ENCODE measurements at regions not wholly inside any gene's neighbourhood (a gene's known extent, or its start where the extent isn't known, plus 50 kb on each side); places are given as distances from the start of the nearest gene placed in this dataset.

- Mint-ChIP-seq H3K27ac (peak overlapping the region; percentile 68), H3K36me3 (ENCODE audit: low read depth) (no peaks in the 10 kb centered on the region), H3K4me1 (peaks cover 13% of the 10 kb centered on the region), H3K4me3 (peak overlapping the region; percentile 17), H3K9me3 (no peaks in the 10 kb centered on the region), H3K27me3 (no peaks in the 10 kb centered on the region)
- intact Hi-C loops (cut with micrococcal nuclease): loop anchor here (2.0 kb wide), 1 partner anchor 77 kb away; no protein-coding TSS in a partner anchor
- DNase-seq: peak; percentile 62
Observed at GRCh38 chr12:93167841-93168492, 209.8 kb upstream of the NUDT4 start.

DNA sequence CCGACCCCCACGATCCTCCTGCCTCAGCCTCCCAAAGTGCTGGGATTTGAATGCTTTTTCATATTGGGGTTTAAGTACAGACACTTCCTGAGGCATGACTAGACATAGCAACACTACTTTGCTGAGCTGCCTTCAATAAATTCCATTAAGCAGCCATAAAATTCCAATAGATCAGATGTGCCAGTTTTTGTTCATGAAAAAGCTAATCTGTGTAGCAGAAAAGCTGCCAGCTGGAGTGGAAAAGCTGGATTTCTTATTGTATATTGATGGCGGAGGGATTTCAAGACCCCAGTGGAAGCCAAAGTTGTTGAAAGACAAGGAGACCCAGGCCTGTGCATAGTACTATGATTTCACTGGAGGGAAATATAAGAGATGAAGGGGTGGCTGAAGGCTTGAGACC is 209.0 kb upstream of the NUDT4 start:
- H3K4me3 Mint-ChIP-seq: no peak overlapping the region
- peaks cover 13% of the 10 kb centered on the region for H3K4me1 Mint-ChIP-seq
- no peaks in the 10 kb centered on the region for H3K9me3 Mint-ChIP-seq
- H3K27me3 Mint-ChIP-seq: no peaks in the 10 kb centered on the region
- H3K27ac Mint-ChIP-seq: no peak overlapping the region
- H3K36me3 Mint-ChIP-seq (ENCODE audit: low read depth): no peaks in the 10 kb centered on the region
- DNase-seq: no peak
- intact Hi-C loops (cut with micrococcal nuclease): loop anchor here (2.0 kb wide), 1 partner anchor 76 kb away; no protein-coding TSS in a partner anchor

GRCh38 chr12:93169536-93169935 is 208.2 kb upstream of the NUDT4 start:
- Mint-ChIP-seq H3K36me3 (ENCODE audit: low read depth) (no peaks in the 10 kb centered on the region), H3K9me3 (no peaks in the 10 kb centered on the region), H3K27ac (no peak overlapping the region), H3K4me3 (no peak overlapping the region), H3K27me3 (no peaks in the 10 kb centered on the region), H3K4me1 (peaks cover 13% of the 10 kb centered on the region)
- no peak for DNase-seq
- intact Hi-C loops (cut with micrococcal nuclease): loop anchor here (2.0 kb wide), 1 partner anchor 75 kb away; no protein-coding TSS in a partner anchor

DNA sequence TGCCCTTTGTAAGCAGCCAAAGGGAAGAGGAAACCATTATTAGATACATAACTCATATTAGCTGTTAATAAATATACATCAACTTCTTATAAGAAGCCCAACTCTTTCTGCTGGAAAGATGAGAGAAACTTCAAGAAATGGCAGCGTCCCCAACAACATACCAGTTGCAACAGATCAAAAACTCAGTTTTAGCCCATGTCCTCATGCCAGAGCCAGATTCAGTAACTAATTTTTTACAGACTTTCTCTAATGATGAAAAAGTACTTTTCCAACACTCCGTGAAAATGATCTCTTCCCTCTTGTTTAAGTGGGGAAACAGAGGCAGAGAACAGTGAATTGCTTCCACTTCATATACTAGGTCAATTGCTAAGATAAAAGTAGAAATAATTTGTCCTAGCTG is 206.8 kb upstream of the NUDT4 start:
- Mint-ChIP-seq H3K9me3 (no peaks in the 10 kb centered on the region), H3K36me3 (ENCODE audit: low read depth) (no peaks in the 10 kb centered on the region), H3K4me3 (no peak overlapping the region), H3K27ac (no peak overlapping the region), H3K4me1 (peaks cover 13% of the 10 kb centered on the region), H3K27me3 (no peaks in the 10 kb centered on the region)
- intact Hi-C loops (cut with micrococcal nuclease): no loop called here
- DNase-seq: no peak

DNA sequence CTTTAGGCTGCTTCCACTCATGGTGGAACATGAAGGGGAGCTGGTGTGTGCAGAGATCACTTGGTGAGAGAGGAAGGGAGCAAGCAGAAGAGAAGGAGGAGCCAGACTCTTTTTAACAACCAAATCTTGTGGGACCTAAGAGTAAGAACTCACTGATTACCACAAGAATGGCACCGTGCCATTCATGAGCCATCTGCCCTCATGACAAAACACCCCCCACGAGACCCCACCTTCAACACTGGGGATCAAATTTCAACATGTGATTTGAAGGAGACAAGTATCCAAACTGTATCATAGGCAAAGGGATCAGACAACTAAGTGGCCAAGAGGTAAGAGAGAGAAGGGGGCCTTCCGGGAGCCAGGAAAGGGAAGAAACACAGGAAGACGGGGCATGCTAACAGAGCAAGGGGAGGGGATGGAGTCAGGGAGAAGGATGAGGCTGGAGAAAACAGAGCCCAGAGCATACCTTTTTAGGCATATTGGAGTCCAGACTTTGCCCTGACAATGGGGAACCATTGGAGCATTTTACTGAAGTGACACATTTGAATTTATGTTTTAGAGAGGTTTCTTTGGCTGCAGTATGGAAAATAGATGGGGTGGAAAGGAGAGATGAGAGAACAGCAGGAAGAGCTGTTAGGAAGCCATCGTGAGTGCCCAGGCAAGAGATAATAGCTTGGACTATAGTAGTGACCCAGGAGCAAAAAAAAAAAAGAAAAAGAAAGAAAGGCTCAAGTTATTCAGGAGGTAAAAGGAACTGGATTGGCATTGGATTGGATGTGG is 204.4 kb upstream of the NUDT4 start:
- H3K27ac Mint-ChIP-seq: no peak overlapping the region
- intact Hi-C loops (cut with micrococcal nuclease): no loop called here
- H3K9me3 Mint-ChIP-seq: no peaks in the 10 kb centered on the region
- H3K27me3 Mint-ChIP-seq: no peaks in the 10 kb centered on the region
- no peaks in the 10 kb centered on the region for H3K4me1 Mint-ChIP-seq
- H3K4me3 Mint-ChIP-seq: no peak overlapping the region
- DNase-seq: no peak
- H3K36me3 Mint-ChIP-seq (ENCODE audit: low read depth): no peaks in the 10 kb centered on the region

DNA sequence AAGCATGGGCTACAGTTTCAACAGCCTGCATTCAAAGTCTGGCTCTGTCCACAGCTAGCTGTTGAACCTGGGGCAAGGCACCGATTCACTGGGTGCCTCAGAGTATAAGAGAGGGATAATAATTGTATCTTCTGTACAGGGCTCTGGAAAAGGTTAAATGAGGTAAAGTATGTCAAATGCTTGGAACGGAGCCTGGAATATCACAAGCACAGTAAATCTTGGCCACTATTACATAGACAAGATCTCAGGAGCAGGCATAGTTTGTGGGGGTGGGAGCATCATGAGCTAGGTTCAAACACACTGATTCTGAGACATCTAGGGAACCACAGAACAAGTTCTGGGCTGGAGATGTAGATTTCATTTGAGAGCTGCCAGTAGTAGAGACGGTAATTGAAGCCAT is 203.7 kb upstream of the NUDT4 start:
- no peak for DNase-seq
- H3K4me3 Mint-ChIP-seq: no peak overlapping the region
- H3K27ac Mint-ChIP-seq: no peak overlapping the region
- H3K27me3 Mint-ChIP-seq: no peaks in the 10 kb centered on the region
- intact Hi-C loops (cut with micrococcal nuclease): no loop called here
- no peaks in the 10 kb centered on the region for H3K36me3 Mint-ChIP-seq (ENCODE audit: low read depth)
- no peaks in the 10 kb centered on the region for H3K9me3 Mint-ChIP-seq
- no peaks in the 10 kb centered on the region for H3K4me1 Mint-ChIP-seq

GRCh38 chr12:93174473-93174872 is 203.3 kb upstream of the NUDT4 start:
- Mint-ChIP-seq H3K27ac (no peak overlapping the region), H3K4me1 (no peaks in the 10 kb centered on the region), H3K4me3 (no peak overlapping the region), H3K9me3 (no peaks in the 10 kb centered on the region), H3K36me3 (ENCODE audit: low read depth) (no peaks in the 10 kb centered on the region), H3K27me3 (no peaks in the 10 kb centered on the region)
- intact Hi-C loops (cut with micrococcal nuclease): no loop called here
- DNase-seq: no peak

DNA sequence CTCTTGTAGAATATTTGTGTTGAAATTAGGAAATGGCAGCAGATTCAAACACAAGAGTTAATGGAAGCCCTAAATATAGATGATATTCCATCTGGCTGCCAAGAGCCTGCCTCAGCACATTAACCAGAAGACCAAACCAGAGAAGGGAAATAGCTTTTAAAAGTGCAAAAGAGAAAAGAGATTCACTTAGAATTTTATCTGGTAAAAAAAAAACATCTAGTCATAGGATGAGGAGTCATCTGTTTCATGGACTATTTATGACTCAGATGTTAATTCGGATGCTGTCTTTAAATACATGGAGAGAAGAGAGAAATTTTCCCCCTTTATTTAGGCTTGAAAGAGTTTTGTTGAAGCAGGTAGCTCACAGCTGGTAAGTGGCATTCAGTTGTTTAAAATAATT is 201.6 kb upstream of the NUDT4 start:
- no peak overlapping the region for H3K27ac Mint-ChIP-seq
- no peak overlapping the region for H3K4me3 Mint-ChIP-seq
- no peaks in the 10 kb centered on the region for H3K9me3 Mint-ChIP-seq
- intact Hi-C loops (cut with micrococcal nuclease): no loop called here
- no peaks in the 10 kb centered on the region for H3K27me3 Mint-ChIP-seq
- H3K4me1 Mint-ChIP-seq: no peaks in the 10 kb centered on the region
- H3K36me3 Mint-ChIP-seq (ENCODE audit: low read depth): no peaks in the 10 kb centered on the region
- DNase-seq: no peak

DNA sequence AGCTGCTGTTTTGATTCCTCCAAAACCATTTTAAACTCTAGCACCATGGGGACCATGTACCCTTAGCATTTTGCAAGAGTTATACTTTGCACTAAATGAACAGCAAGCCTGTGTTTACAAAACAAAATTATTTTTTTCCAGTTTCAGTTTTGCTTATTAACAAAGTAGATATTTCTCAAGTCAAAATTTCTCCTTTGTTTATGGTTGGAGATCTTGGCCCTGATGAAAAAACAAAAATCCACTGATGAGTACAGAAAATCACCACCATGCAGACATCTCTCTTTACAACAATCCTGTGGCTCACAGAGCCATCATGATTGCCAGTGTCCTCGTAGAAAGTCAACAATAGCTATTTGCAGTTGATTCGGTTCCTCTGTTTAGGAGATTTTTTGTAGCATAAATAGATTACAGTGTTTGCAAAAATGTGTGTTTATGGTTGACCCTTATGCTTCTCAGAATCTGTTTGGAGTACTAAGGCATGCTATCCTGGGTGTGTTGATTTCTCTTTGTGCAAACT is 201.1 kb upstream of the NUDT4 start:
- no peak overlapping the region for H3K4me3 Mint-ChIP-seq
- DNase-seq: no peak
- H3K9me3 Mint-ChIP-seq: no peaks in the 10 kb centered on the region
- H3K4me1 Mint-ChIP-seq: no peaks in the 10 kb centered on the region
- intact Hi-C loops (cut with micrococcal nuclease): no loop called here
- no peaks in the 10 kb centered on the region for H3K36me3 Mint-ChIP-seq (ENCODE audit: low read depth)
- no peaks in the 10 kb centered on the region for H3K27me3 Mint-ChIP-seq
- H3K27ac Mint-ChIP-seq: no peak overlapping the region

DNA sequence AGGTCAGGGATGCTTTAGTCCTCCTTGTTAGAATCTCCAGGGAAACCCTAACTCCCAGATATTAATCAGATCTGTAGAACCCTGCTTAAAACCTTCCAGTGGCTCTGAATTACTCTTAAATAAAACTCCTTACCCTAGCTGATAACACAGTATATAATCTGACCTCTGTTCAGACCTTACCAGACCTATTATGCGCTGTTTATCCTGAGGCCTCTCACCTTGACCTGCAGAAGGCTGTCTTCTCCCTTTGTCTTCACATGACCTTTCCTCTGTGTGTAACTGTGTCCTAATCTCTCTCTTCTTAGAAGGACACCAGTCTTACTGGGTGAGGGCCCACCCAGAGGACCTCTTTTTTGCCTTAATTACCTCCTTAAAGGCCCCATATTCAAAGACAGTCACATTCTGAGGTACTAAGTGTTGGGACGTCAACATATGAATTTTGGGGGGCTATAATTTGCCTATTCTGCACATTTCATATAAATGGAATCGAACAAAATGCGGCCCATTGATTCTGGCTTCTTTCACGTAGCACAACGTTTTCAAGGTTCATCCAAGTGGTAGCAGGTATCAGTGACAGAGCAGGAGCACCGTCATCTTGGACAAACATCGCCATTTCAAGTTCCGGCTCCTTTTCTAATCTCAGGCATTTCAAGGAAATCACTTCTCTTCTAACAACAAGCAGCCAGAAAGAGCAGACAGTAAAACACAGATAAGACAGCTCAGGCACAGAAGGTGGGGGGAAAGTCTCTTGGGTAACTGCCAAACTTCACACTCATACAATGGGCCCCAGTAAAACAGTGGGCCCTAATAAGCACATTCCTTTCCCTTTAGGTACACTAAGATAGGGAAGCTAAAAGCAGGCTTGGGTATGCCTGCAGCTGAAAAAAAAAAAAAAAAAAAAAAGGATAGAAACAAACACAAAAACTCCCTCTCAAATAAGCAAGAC is 200.2 kb upstream of the NUDT4 start:
- Mint-ChIP-seq H3K27me3 (no peaks in the 10 kb centered on the region), H3K9me3 (no peaks in the 10 kb centered on the region), H3K4me1 (no peaks in the 10 kb centered on the region), H3K27ac (no peak overlapping the region), H3K36me3 (ENCODE audit: low read depth) (no peaks in the 10 kb centered on the region), H3K4me3 (no peak overlapping the region)
- intact Hi-C loops (cut with micrococcal nuclease): no loop called here
- DNase-seq: no peak

- H3K36me3 Mint-ChIP-seq (ENCODE audit: low read depth): no peaks in the 10 kb centered on the region
- H3K27me3 Mint-ChIP-seq: no peaks in the 10 kb centered on the region
- no peak for DNase-seq
- H3K27ac Mint-ChIP-seq: no peak overlapping the region
- peaks cover 1% of the 10 kb centered on the region for H3K9me3 Mint-ChIP-seq
- H3K4me3 Mint-ChIP-seq: no peak overlapping the region
- intact Hi-C loops (cut with micrococcal nuclease): no loop called here
- no peaks in the 10 kb centered on the region for H3K4me1 Mint-ChIP-seq
Observed at GRCh38 chr12:93178154-93178878, 199.4 kb upstream of the NUDT4 start.

DNA sequence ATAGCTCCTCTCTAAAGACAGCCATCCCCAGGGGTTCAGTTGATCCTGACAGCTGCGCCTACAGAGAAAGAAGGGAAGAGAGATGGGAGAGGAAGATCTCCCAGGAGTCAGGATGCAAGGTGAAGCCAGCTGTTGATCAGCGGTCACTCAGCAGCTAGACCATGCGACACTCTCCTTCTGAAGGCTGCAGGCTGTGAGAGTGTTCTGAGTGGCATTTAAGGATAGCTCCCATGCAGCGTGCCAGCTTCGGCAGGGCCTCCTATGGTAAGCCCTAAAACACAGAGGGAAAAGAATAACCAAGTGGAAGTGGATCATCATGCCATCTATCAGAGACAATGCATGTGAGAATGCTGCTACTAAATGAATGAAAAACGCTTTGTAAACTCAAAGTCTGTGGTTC is 197.9 kb upstream of the NUDT4 start:
- H3K27ac Mint-ChIP-seq: no peak overlapping the region
- intact Hi-C loops (cut with micrococcal nuclease): no loop called here
- no peak for DNase-seq

DNA sequence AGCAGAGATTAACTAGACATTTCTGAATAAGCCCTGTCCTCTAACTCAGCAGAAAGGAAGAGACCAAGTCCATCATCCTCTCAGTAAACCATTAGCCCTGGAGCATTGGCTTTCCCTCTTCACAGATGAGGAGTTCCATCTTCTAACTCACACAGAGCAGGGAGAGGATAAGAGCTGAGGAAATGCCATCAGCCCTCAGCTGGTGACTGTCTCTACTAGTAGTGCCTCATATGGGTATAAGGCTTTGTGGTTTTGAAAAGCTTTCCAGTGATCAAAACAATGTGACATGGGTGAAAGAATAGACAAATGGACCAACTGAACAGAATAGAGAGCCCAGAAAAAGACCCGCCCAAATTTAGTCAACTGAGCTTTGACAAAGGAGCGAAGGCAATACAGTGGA is 197.2 kb upstream of the NUDT4 start:
- H3K27me3 Mint-ChIP-seq: no peaks in the 10 kb centered on the region
- no peak for DNase-seq
- no peak overlapping the region for H3K4me3 Mint-ChIP-seq
- no peak overlapping the region for H3K27ac Mint-ChIP-seq
- peaks cover 15% of the 10 kb centered on the region for H3K9me3 Mint-ChIP-seq
- intact Hi-C loops (cut with micrococcal nuclease): no loop called here
- H3K36me3 Mint-ChIP-seq (ENCODE audit: low read depth): peaks cover 6% of the 10 kb centered on the region
- peaks cover 15% of the 10 kb centered on the region for H3K4me1 Mint-ChIP-seq

More for the DNA sequence above, 197.9 kb upstream of the NUDT4 start:
- H3K4me1 Mint-ChIP-seq: peaks cover 11% of the 10 kb centered on the region
- no peak overlapping the region for H3K4me3 Mint-ChIP-seq
- H3K36me3 Mint-ChIP-seq (ENCODE audit: low read depth): peaks cover 6% of the 10 kb centered on the region
- H3K9me3 Mint-ChIP-seq: peaks cover 12% of the 10 kb centered on the region
- H3K27me3 Mint-ChIP-seq: no peaks in the 10 kb centered on the region

All from activated CD4-positive, alpha-beta T cell treated with anti-CD3 and anti-CD28 coated beads, Interleukin-2, amount 10 ng/mL, durations not matched to agents 24 days and 14 days (primary cell).